Hepatocyte (in vitro differentiated cells): ENCODE measurements at regions not wholly inside any gene's neighbourhood (a gene's known extent, or its start where the extent isn't known, plus 50 kb on each side); places are given as distances from the start of the nearest gene placed in this dataset.

Experiments
- EZH2 ChIP-seq: fragments of 200-600 bp; sonication (generic); IDR thresholded peaks from 2 replicates; pipeline ENCODE4 v1.6.1; 2016; ENCODE audit warnings: antibody characterized with exemption, mild to moderate bottlenecking, borderline replicate concordance
- EZH2phosphoT487 ChIP-seq: fragments of 200-600 bp; sonication (generic); IDR thresholded peaks from one replicate; pipeline ENCODE4 v1.6.1; 2018; ENCODE audit warnings: antibody characterized with exemption, mild to moderate bottlenecking, low read depth, moderate library complexity; ENCODE audit not compliant: unreplicated experiment, severe bottlenecking
- TF ChIP-seq, protein P1 (sequence below): fragments of 200-600 bp; sonication (generic); IDR thresholded peaks from 2 replicates; pipeline ENCODE4 v1.5.1; 2016; ENCODE audit warnings: antibody characterized with exemption, mild to moderate bottlenecking; ENCODE audit not compliant: poor library complexity

DNA sequence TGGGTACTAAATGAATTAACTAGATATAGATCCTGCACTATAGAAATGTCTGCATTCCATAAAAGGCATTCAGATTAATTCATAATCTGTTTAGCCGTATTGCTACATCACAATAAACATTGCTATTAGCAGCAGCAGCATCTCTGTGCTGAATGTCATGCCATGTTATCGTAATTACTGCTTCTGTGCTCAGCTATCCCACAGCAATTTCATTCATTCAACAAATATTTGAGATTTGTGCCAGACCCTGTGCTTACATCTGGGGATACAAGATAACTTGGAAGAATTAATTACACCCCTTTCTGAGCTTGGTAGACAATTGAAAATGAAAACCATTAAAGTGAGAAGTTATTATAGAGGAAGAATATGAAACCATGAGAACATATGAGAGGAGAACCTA is 185.8 kb upstream of the C11orf87 start:
- no peak for TF ChIP-seq EZH2
- TF ChIP-seq, protein P1, sequence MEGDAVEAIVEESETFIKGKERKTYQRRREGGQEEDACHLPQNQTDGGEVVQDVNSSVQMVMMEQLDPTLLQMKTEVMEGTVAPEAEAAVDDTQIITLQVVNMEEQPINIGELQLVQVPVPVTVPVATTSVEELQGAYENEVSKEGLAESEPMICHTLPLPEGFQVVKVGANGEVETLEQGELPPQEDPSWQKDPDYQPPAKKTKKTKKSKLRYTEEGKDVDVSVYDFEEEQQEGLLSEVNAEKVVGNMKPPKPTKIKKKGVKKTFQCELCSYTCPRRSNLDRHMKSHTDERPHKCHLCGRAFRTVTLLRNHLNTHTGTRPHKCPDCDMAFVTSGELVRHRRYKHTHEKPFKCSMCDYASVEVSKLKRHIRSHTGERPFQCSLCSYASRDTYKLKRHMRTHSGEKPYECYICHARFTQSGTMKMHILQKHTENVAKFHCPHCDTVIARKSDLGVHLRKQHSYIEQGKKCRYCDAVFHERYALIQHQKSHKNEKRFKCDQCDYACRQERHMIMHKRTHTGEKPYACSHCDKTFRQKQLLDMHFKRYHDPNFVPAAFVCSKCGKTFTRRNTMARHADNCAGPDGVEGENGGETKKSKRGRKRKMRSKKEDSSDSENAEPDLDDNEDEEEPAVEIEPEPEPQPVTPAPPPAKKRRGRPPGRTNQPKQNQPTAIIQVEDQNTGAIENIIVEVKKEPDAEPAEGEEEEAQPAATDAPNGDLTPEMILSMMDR: no peak
- no peak for TF ChIP-seq EZH2phosphoT487
